KBM-7 (cell line): ENCODE measurements at regions not wholly inside any gene's neighbourhood (a gene's known extent, or its start where the extent isn't known, plus 50 kb on each side); places are given as distances from the start of the nearest gene placed in this dataset.

Experiments
- DNase-seq: peaks from one replicate; pipeline ENCODE4 v3.0.0-alpha.2; 2015
- in situ Hi-C: fragments of 300-500 bp; cut with MboI; formaldehyde crosslinking; loops from 2 replicates; pipeline ENCODE4 v1.14.3; 2020; ENCODE audit warnings: low sequenced_read_pairs, low pct_unique_long_range_greater_than_20kb, mixed read lengths

DNA sequence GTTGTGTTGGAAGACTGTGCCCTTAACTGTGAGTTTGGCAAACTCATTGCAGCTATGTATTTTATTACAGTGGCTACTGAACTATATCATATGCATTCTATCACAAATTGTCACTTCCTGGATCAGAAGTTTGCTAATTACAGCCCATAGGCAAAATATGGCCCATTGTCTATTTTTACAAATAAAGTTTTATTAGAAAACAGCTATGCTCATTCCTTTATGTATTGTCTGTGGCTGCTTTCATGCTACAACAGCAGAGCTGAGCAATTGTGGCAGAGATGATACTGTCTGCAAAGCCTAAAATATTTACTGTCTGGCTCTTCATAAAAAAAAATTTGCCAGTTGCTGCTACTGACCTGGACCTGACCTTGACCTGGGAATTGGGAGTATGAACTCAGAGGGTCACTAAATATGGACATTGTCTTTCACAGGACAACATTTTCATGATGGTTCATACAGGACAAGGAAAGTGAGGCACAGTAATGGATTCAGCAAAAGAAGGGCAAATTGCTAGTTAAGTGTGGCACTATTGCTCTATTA is 316.9 kb downstream of the ZNF621 start:
- in situ Hi-C loops, result no loop called here
- DNase-seq, result no peak

DNA sequence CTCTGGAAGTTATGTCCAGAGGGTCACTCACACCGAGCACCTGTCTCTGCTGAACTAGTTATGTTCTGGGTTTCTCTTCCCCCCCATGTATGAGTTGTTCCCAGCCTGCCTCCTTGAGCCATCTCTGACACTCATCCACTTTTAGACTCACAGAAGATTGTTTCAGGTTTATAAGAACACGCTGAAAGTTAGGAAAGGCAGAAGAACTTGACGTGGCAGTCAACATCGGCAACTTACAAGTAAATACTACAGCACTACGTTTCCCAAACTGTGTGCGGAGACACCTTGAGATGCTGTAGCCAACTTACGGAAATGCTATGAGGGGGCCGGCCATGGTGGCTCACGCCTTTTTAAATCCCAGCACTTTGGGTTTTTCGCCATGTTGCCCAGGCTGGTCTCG is 318.0 kb downstream of the ZNF621 start:
- no peak for DNase-seq
- in situ Hi-C loops, result no loop called here

DNA sequence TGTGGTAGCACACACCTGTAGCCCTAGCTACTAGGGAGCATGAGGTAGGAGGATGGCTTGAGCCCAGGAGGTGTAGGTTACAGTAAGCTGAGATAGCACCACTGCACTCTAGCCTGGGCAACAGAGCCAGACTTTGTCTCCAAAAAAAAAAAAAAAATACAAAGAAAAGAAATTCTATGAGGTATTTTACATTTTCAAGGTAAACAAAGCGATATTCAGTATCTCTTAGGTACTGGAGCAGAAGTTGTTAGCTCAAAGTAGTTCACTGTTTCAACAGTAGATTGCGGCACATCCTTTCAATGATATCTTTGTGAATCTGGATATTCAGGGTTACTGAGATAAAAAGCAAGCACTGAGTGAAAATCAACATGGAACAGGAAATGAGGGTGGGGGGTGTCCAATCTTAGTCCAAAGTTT is 318.5 kb downstream of the ZNF621 start:
- no peak for DNase-seq
- in situ Hi-C loops, result no loop called here

DNA sequence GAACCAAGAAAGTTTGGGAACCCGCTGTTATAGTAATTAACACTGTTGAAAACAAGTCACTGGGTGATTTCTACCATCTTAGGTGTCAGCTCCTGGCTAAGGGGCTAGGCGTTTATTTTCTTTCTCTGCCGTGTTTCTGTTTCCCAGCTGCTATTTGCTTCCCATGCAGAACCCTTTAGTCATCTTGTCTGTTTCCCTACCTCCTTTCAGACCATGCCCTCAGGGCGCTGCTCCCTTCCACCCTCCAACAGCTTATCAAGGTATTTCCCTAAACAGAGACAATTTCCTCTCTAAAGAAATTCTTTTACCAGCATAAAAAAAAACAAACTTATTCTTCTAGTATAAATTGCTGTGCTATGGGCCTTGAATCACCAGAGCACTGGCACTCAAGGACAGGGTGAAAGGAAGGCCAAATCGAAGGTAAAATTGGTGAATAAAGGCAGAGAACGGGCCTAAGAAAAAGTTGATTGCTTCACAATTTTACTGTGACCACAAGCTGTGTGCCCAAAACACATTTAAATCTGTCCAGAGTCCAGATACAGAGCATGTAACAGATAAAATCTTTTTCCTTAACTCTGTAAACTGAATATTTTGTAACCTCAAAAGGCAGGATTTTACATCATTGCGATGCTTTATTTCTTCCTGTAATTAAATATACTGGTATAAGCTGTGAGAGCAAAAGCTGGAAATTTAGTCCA is 319.2 kb downstream of the ZNF621 start:
- in situ Hi-C loops, result no loop called here
- no peak for DNase-seq

DNA sequence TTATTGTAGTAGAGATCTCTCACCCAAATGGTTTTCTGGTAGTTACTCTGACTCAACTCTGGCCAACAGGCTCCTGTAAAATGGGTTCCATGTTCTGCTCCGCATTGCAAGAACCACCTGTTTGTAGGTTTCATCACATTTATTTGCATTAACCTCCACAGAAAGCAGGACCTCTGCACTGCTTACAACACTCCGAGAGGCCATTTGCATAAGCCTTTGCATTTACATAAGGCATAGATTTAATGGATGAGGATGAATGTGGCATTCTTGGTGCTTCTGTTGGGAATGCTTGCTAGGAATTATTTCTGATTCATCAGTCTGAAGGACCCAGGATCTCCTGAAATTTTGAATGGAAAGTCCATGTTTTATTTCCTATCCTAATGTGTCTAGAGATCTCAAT is 320.1 kb downstream of the ZNF621 start:
- no peak for DNase-seq

DNA sequence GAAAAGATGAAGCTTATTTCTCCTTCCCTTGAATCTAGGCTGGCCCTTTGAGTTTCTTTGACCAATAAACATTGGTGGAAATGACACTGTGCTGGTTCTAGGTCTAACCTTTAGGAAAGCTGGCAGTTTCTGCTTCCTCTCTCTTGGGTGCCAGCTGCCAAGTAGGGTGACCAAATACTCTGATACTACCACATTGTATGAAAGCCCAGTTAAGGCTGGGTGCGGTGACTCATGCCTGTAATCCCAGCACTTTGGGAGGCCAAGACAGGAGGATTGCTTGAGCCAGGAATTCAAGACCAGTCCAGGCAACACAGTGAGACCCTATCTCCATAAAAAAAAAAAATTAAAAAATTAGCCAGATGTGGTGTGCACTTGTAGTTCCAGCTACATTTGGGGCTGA is 320.7 kb downstream of the ZNF621 start:
- in situ Hi-C loops, result no loop called here
- DNase-seq, result no peak

More for the DNA sequence above, 320.1 kb downstream of the ZNF621 start:
- in situ Hi-C loops, result no loop called here

DNA sequence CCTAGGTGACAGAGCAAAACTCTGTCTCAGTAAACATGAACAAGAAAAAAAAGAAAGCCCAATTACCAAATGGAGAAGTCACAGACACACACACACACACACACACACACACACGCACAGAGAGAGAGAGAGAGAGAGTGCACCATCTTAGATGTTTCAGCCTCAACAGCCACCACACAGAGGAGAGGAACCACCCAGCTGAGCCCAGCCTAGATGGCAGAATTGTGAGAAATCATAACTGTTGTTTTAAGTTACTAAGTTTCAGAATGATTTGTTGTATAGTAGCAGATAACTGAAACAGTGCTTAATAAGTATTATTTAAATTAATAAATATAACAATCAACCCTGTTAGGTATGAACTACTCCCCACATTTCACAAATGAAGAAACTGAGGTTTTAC is 321.2 kb downstream of the ZNF621 start:
- in situ Hi-C loops, result no loop called here
- no peak for DNase-seq

DNA sequence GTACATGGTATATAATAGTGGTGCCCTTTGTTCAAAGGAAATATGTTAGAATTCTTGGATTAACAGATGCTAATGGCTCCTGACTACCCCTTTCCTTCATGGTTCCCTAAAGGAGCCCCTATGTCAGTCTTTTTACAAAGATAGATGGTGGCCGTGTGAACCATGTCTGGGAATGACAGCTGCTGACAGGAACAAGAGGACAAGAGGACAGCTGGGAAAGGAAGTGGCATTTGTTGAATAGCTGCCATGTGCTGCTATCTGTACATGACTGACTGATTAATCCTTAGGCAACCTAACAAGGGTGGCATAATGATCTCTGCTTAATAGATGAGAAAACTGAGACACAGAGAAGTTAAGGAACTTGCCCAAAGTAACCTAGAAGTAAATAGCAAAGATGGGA is 321.7 kb downstream of the ZNF621 start:
- DNase-seq, result no peak
- in situ Hi-C loops, result no loop called here

DNA sequence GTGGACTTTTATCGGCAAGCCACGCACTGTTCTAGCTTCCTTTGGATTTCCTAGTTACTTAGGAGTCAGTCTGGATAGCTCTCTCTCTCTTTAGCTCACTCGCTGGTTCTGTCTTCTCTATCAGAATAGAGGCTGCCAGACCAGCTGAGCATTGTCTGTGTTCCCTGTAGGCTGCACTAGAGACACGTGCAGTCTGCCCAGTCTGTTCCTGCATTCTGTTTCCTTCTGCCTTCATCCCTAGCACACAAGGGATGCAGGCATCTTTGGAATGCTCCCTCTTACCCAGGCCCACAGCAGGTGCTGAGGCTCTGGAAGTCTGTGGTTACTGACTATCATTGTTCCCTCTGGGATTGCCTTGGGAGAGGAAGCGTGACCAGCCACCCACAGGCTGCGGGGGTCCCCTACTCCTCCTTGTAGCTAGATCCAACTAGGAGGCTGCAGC is 322.8 kb downstream of the ZNF621 start:
- in situ Hi-C loops, result no loop called here
- no peak for DNase-seq

DNA sequence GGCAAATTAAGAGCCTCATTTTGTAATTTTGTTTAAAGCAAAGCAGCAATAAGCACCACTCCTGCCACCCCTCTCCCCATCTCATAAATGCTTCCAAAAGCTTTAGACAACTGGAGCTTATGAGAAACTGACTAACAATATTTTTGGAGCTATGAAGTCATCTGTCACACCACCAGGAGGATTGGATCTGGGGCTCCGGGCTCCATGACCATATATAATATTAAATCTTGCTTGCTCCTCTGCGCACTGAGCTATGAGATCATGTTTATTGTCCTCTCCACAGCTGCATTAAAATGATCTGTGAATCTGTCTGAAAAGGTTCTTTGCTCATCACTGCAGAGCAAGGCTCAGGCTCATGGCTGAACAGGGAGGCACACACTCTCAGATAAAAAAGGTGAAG is 323.7 kb downstream of the ZNF621 start:
- in situ Hi-C loops, result no loop called here

DNA sequence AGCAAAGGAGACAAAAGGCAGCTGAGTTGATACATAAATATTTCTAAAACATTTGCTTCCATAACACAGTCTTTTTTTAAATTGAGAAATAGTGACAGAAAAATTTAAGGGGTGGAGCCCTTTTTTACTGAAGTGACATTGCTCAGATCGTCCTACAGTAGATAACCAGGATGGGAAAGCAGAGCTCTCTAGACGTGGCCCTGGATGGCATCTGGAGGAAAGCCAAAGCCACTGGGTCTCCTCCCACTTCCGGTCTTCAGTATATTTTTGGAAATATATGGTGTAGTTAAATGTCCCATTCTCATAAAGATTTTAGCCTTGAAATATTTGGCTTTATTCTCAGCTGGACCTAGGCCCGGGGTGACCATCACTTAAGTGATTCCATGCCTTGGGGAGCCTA is 326.1 kb downstream of the ZNF621 start:
- in situ Hi-C loops, result no loop called here
- DNase-seq, result peak; percentile 5

More for the DNA sequence above, 323.7 kb downstream of the ZNF621 start:
- no peak for DNase-seq

DNA sequence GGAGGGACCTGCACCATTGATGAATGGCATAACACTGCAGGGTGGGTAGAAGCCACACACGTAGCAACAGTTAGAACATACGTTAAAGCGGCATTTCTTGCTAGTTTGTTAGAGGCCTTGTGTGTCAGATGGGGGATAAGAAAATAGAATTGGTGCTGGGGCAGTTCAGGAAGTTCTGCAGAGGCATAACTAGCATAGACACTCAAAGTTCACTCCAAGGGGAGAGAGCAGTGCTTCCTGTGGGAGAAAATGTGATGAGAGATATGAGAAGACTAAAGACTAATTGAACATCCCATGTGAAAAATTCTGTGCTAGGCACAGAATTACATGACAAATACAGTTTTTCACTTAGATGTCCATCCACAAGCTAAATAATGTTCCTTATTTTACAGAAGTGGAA is 327.1 kb downstream of the ZNF621 start:
- DNase-seq, result no peak
- in situ Hi-C loops, result no loop called here

DNA sequence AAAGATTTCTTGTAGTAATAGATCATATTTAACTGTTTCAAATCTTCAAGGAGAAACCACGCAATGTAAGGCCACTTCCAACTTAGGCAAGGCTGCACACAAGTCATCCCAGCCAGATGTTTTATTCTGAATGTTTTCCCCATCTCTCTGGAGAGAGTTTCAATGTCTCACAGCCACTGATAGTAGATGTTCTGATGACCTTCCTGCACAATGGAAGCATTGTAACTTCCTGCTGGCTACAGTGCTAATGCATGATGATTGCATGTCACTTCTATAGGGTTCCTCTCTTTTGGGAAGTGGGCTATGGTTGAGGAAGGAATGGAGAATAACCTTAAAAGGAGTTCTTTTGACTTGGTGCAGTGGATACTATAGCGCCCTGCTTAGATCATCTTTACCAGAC is 328.0 kb downstream of the ZNF621 start:
- in situ Hi-C loops, result no loop called here
- DNase-seq, result no peak

DNA sequence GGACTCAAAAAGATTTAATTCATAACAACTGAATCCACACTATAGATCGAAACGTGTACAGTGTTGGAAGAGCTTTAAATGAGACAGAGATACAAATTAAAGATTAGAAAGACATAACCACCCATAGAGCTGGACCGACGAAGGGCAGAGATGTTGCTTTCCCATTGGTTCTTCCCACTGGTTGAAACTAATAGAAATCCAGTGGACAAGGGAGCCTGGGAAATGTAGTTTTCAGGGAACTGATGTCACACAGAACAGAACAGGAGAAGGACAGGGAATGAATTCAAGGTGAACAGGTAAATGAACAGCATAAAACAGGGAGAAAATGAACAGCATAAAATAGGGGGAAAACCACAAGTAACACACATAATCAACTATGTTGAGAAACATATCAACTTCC is 328.7 kb downstream of the ZNF621 start:
- in situ Hi-C loops, result no loop called here
- no peak for DNase-seq

DNA sequence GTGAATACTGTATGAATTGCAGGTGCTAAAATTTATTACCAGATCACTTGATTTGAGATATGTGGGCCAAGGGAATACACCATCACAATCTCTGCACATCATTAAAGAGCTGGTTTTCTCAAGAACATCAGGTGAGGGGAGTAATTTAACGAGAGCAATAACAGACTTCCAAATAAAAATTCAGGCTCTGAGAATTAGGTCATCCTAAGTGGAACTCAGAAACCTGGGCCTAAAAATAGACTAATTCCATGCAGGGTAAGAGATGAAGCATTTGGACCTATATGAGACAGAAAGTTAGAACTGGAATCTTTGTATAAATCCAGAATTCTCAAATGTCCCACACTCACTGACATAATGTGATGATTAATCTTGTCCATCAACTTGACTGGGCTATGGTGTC is 331.1 kb downstream of the ZNF621 start:
- in situ Hi-C loops, result no loop called here
- DNase-seq, result no peak

DNA sequence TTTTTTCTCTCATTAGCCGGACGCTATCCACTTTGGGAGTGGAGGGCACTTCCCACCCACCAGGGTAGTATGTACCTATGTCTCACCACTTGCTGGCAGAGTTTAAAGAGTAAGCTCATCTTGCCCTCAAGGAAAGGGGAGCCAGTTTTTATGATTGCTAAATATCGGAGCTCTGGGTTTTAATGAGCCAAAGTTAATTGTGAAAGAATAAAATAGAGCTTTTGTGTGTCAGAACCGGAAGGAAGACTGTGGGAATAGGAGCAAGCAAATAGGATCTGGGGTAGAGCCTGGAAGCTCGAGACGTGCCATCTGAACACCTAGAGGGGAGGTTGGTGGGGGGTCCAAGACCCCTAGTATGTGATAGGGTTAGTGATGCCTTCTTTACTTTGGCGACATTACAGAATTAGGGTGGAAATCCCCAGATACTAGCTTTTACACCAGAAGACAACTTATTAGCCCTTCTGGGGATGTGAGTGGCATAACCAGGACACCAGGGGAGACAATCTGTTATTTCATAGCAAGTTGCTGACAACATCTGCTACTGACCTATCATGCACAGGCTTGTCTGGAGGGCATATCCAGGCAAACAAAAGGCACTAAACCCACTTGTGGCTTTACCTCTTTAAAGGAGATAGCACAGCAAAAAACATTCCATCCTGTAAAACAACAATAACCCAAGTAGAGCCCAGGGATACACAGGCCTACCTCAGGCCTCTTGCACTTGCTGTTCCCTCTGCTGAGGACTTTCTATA is 333.8 kb downstream of the ZNF621 start:
- DNase-seq, result no peak
- in situ Hi-C loops, result no loop called here

DNA sequence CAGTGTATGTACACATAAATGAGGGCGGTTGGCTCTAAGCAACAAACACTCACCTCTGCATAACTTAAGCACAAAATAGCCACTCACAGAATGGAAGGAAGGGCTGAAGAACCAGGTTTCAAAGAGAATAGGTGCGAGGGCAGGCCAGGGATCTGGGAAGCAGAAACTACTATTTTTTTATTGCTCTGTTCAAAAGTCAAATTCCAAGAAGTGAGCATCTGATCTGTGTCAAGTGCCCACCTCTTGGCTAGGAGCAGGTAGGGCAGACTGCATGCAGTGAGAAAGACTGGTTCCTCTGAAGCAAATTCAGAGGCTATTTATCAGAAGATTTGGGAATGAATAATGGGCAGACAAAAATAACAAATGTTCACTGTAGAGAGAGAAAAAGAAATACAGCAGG is 336.4 kb upstream of the CTNNB1 start:
- DNase-seq, result no peak
- in situ Hi-C loops, result no loop called here

DNA sequence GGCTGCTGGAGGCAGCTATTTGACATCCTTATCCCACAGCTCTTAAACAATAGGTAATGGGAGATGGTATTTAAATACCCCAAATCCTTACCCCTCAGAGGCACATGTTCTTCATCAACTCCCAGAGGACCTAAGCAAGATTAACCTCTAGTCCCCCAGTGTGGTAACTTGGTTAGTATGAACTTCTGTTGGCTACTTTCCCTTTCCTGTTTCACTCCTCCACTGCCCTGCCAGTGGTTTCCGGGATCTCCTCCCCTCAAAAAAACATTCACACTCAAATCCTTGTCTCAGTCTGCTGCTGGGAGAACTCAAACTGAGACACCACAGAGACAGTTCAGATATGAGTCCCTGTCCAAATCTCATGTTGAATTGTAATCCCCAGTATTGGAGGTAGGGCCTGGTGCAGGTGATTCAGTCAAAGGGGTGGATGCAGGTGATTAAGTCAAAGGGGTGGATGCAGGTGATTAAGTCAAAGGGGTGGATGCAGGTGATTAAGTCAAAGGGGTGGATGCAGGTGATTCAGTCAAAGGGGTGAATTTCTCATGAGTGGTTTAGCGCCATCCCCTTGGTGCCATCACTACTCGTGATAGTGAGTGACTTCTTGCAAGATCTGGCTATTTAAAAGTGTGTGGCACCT is 335.0 kb upstream of the CTNNB1 start:
- in situ Hi-C loops, result no loop called here

DNA sequence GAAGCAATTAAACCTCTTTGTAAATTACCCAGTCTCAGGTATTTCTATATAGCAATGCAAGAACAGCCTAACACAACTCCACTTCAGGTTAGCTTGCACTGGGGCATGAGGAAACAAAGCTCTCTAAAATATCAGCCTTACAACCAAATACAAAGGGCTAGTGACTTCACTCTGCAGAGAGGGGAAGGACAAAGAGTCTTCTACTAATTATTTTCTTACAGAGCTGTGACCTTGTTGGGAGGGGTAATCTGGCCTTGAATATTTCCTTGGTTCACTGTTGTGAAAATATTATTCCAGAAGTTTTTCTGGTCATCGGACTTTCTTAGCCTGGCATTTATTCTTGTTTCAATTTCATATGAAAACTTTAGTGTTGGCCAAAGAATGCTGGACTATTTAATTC is 334.4 kb upstream of the CTNNB1 start:
- in situ Hi-C loops, result no loop called here
- DNase-seq, result no peak

More for the DNA sequence above, 335.0 kb upstream of the CTNNB1 start:
- peak; percentile 20 for DNase-seq

DNA sequence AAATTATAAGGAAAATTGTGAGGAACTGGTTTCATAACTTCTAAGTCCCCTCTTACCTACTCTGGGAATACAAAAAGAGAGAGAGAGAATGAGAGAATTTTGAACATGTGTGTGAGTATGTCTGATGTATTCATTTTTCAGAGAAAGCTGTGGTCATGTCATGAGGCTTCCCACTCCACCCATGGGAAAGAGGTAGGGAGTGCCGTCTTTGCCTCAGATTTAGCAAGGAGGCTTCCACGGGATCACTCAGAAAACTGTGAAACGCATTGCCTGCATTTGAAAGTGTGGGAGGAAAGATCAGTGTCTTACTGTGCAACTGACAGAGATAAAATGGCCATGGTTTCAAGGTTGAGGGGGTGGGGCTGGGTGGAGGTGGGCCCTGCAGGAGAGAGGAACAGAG is 331.5 kb upstream of the CTNNB1 start:
- in situ Hi-C loops, result no loop called here
- DNase-seq, result no peak
